ENCODE measurements at regions not wholly inside any gene's neighbourhood (a gene's known extent, or its start where the extent isn't known, plus 50 kb on each side); places are given as distances from the start of the nearest gene placed in this dataset.

- Histone ChIP-seq H3K36me3 (ENCODE audit: control insufficient read depth in 2 of 2, extremely low read depth in 1 of 2, insufficient read depth in 2 of 2, low read length in 2 of 2) (no peaks in the 10 kb centered on the region), H2AFZ (ENCODE audit: control insufficient read depth, low read length) (no peak overlapping the region), H3K27ac (ENCODE audit: control insufficient read depth, insufficient read depth, low read length) (no peak overlapping the region), H4K20me1 (ENCODE audit: control insufficient read depth, extremely low read depth, insufficient read depth, low read length) (no peaks in the 10 kb centered on the region), H3K4me1 (ENCODE audit: control insufficient read depth, extremely low read depth, insufficient read depth, low read length) (no peaks in the 10 kb centered on the region), H3K4me3 (ENCODE audit: control insufficient read depth in 2 of 3, extremely low read depth in 1 of 3, insufficient read depth in 2 of 3, low read depth in 1 of 3, low read length in 3 of 3) (no peak overlapping the region), H3K27me3 (ENCODE audit: control insufficient read depth, extremely low read depth, insufficient read depth, low read length) (no peaks in the 10 kb centered on the region), H3K9ac (ENCODE audit: control insufficient read depth, extremely low read depth, insufficient read depth, low read length) (no peak overlapping the region), H3K9me1 (ENCODE audit: control insufficient read depth, extremely low read depth, insufficient read depth, low read length) (no peaks in the 10 kb centered on the region), H3K9me3 (ENCODE audit: control insufficient read depth, low read depth, low read length) (no peaks in the 10 kb centered on the region), H3K4me2 (ENCODE audit: control insufficient read depth, extremely low read depth, insufficient read depth, low read depth, low read length) (no peak overlapping the region), H3K79me2 (ENCODE audit: control insufficient read depth, insufficient read depth, low read length) (no peaks in the 10 kb centered on the region)
- dilution Hi-C loops (cut with MboI; ENCODE audit: extremely low pct_ligation_motif_present, low sequenced_read_pairs), result no loop called here
- FAIRE-seq, result no peak
- no peak for TF ChIP-seq EZH2 (IDR thresholded peaks at IDR 0.05; ENCODE audit: low read length)
- no peak for TF ChIP-seq CTCF (optimal IDR thresholded peaks at IDR 0.05 in 1 of 3, IDR thresholded peaks at IDR 0.05 in 1 of 3, conservative IDR thresholded peaks at IDR 0.05 in 1 of 3; ENCODE audit: extremely low read depth in 1 of 3, insufficient read depth in 2 of 3, low read length in 3 of 3)
- no peak for DNase-seq (ENCODE audit: low read depth, low spot score)
Measured at GRCh38 chr9:1388216-1388615, 338.1 kb downstream of the DMRT2 start.

GRCh38 chr9:1400983-1401382 lies 350.8 kb downstream of the DMRT2 start:
- H3K9me1 ChIP-seq (ENCODE audit: control insufficient read depth, extremely low read depth, insufficient read depth, low read length), result no peaks in the 10 kb centered on the region
- H3K9ac ChIP-seq (ENCODE audit: control insufficient read depth, extremely low read depth, insufficient read depth, low read length), result no peak overlapping the region
- dilution Hi-C loops (cut with MboI; ENCODE audit: extremely low pct_ligation_motif_present, low sequenced_read_pairs), result no loop called here
- no peak overlapping the region for H2AFZ ChIP-seq (ENCODE audit: control insufficient read depth, low read length)
- no peaks in the 10 kb centered on the region for H4K20me1 ChIP-seq (ENCODE audit: control insufficient read depth, extremely low read depth, insufficient read depth, low read length)
- no peaks in the 10 kb centered on the region for H3K4me1 ChIP-seq (ENCODE audit: control insufficient read depth, extremely low read depth, insufficient read depth, low read length)
- no peaks in the 10 kb centered on the region for H3K27me3 ChIP-seq (ENCODE audit: control insufficient read depth, extremely low read depth, insufficient read depth, low read length)
- FAIRE-seq (no peak), DNase-seq (ENCODE audit: low read depth, low spot score) (no peak)
- no peaks in the 10 kb centered on the region for H3K36me3 ChIP-seq (ENCODE audit: control insufficient read depth in 2 of 2, extremely low read depth in 1 of 2, insufficient read depth in 2 of 2, low read length in 2 of 2)
- TF ChIP-seq EZH2 (IDR thresholded peaks at IDR 0.05; ENCODE audit: low read length) (no peak), CTCF (optimal IDR thresholded peaks at IDR 0.05 in 1 of 3, IDR thresholded peaks at IDR 0.05 in 1 of 3, conservative IDR thresholded peaks at IDR 0.05 in 1 of 3; ENCODE audit: extremely low read depth in 1 of 3, insufficient read depth in 2 of 3, low read length in 3 of 3) (no peak)
- no peaks in the 10 kb centered on the region for H3K9me3 ChIP-seq (ENCODE audit: control insufficient read depth, low read depth, low read length)
- H3K79me2 ChIP-seq (ENCODE audit: control insufficient read depth, insufficient read depth, low read length), result no peaks in the 10 kb centered on the region
- no peak overlapping the region for H3K4me2 ChIP-seq (ENCODE audit: control insufficient read depth, extremely low read depth, insufficient read depth, low read depth, low read length)
- no peak overlapping the region for H3K4me3 ChIP-seq (ENCODE audit: control insufficient read depth in 2 of 3, extremely low read depth in 1 of 3, insufficient read depth in 2 of 3, low read depth in 1 of 3, low read length in 3 of 3)
- H3K27ac ChIP-seq (ENCODE audit: control insufficient read depth, insufficient read depth, low read length), result no peak overlapping the region
